ENCODE measurements at regions not wholly inside any gene's neighbourhood (a gene's known extent, or its start where the extent isn't known, plus 50 kb on each side); places are given as distances from the start of the nearest gene placed in this dataset.

GRCh38 chr1:208362011-208362410 is 117.8 kb upstream of the PLXNA2 start:
- TF ChIP-seq, protein P1, sequence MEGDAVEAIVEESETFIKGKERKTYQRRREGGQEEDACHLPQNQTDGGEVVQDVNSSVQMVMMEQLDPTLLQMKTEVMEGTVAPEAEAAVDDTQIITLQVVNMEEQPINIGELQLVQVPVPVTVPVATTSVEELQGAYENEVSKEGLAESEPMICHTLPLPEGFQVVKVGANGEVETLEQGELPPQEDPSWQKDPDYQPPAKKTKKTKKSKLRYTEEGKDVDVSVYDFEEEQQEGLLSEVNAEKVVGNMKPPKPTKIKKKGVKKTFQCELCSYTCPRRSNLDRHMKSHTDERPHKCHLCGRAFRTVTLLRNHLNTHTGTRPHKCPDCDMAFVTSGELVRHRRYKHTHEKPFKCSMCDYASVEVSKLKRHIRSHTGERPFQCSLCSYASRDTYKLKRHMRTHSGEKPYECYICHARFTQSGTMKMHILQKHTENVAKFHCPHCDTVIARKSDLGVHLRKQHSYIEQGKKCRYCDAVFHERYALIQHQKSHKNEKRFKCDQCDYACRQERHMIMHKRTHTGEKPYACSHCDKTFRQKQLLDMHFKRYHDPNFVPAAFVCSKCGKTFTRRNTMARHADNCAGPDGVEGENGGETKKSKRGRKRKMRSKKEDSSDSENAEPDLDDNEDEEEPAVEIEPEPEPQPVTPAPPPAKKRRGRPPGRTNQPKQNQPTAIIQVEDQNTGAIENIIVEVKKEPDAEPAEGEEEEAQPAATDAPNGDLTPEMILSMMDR (IDR thresholded peaks at IDR 0.05; ENCODE audit: insufficient read depth, missing control alignments), result no peak
- DNase-seq (ENCODE audit: insufficient read length, low spot score), result no peak
- FAIRE-seq, result no peak

DNA sequence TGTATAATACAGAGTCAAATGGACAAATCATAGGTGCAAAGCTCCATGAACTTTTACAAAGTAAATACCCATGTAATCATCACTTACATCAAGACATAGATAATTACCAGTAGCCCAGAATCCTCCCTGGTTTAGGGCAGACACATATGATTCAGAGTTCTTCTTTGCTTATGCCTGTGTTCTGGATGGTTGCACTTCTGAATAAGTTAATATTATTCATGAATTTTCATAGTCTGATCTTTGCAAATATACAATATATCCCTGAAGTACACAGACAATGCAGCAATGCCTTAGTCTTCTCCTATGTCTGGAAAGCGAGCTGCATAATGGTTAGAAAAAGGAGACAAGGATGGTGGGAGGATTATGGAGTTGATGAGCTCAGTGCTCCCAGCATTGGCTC is 122.4 kb upstream of the PLXNA2 start:
- FAIRE-seq, result no peak
- DNase-seq (ENCODE audit: insufficient read length, low spot score), result no peak
- TF ChIP-seq, protein P1 (IDR thresholded peaks at IDR 0.05; ENCODE audit: insufficient read depth, missing control alignments), result no peak

GRCh38 chr1:208369045-208369444 is 124.9 kb upstream of the PLXNA2 start:
- no peak for DNase-seq (ENCODE audit: insufficient read length, low spot score)
- TF ChIP-seq, protein P1 (IDR thresholded peaks at IDR 0.05; ENCODE audit: insufficient read depth, missing control alignments), result no peak
- no peak for FAIRE-seq

GRCh38 chr1:208369658-208370057 is 125.5 kb upstream of the PLXNA2 start:
- DNase-seq (ENCODE audit: insufficient read length, low spot score) (no peak), FAIRE-seq (no peak)
- TF ChIP-seq, protein P1 (IDR thresholded peaks at IDR 0.05; ENCODE audit: insufficient read depth, missing control alignments), result no peak

DNA sequence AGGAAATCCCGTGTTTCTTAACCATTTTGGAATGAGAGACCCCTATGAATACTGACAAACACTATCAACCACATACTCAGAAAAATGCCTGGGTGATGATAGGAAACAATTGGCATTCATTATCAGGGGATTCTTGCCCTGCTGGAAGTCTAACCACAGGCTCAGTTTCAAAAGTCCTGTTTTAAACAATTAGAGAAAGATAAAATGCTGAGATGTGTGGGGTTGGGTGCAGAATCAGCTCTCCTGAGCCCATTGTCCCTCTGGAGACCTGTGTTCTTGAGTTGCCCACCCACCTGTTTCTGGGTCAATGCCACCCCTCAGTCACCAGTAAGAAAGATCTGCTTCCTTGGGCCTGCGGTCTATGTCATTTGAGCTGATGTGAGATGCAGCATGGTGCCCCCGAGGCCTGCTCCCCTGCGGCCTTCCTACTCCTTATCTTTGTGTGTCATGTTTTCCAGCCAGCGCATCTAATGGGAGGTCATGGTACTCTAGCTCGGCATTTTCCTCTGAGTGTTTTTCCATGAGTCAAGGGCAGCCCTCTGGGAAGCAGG is 130.3 kb upstream of the PLXNA2 start:
- TF ChIP-seq, protein P1 (IDR thresholded peaks at IDR 0.05; ENCODE audit: insufficient read depth, missing control alignments), result no peak
- FAIRE-seq, result no peak
- DNase-seq (ENCODE audit: insufficient read length, low spot score), result no peak

DNA sequence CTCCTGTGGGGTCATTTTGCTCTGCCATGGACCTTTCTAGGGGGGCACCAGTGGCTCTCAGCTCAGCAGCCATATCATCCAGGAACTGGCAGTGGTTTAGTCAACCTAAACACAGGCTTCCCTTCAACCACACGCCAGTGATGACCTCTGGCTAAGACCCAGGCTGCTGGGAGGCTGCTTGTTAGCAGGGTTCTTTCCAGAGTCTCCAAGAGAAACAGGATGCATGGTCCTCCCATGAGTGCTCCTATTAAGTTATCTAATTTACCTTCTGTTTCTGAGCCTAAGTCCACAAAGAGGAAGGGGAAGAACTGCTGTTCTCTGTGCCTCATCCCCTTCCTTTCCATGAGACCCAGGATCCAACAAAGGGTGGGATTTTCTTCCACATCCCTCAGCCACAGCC is 137.3 kb upstream of the PLXNA2 start:
- DNase-seq (ENCODE audit: insufficient read length, low spot score) (no peak), FAIRE-seq (no peak)
- TF ChIP-seq, protein P1 (IDR thresholded peaks at IDR 0.05; ENCODE audit: insufficient read depth, missing control alignments), result no peak

GRCh38 chr1:208387908-208388811 is 144.0 kb upstream of the PLXNA2 start:
- FAIRE-seq (no peak), DNase-seq (ENCODE audit: insufficient read length, low spot score) (no peak)
- TF ChIP-seq, protein P1 (IDR thresholded peaks at IDR 0.05; ENCODE audit: insufficient read depth, missing control alignments), result no peak
